Prostate gland (tissue), 2 donors: ENCODE measurements at regions not wholly inside any gene's neighbourhood (a gene's known extent, or its start where the extent isn't known, plus 50 kb on each side); places are given as distances from the start of the nearest gene placed in this dataset.

Source experiments
- DNase-seq: peaks from one replicate; pipeline ENCODE4 v3.0.0-alpha.2; 2019; ENCODE audit warnings: low spot score
- H3K27ac ChIP-seq, 2 donors: fragments of 200-600 bp; sonication (generic); 2 replicates each; pipeline ENCODE4 v1.5.1; 2017 to 2019
- H3K27me3 ChIP-seq: fragments of 200-600 bp; sonication (generic); replicated peaks from 2 replicates; pipeline ENCODE4 v1.5.1; 2019; ENCODE audit not compliant: insufficient read depth
- H3K36me3 ChIP-seq, 2 donors: fragments of 200-600 bp; sonication (generic); 1 replicate in 1 of 2; 2 replicates in 1 of 2; pipeline versions ENCODE4 v1.5.1 to v1.8.1; 2017 to 2019
- H3K4me1 ChIP-seq: fragments of 200-600 bp; sonication (generic); replicated peaks from 2 replicates; pipeline ENCODE4 v1.5.1; 2019
- H3K4me3 ChIP-seq, 2 donors: fragments of 200-600 bp; sonication (generic); 2 replicates each; pipeline ENCODE4 v1.5.1; 2017 to 2019
- H3K9me3 ChIP-seq: fragments of 200-600 bp; sonication (generic); 2 replicates; pipeline ENCODE4 v1.5.1; 2017
- CTCF ChIP-seq, 4 experiments: fragments of 200-600 bp in 2 of 4; fragments of 450-650 bp in 2 of 4; sonication (generic) in 2 of 4; IDR thresholded peaks; 1 replicate in 3 of 4; 2 replicates in 1 of 4; pipeline ENCODE4 v1.5.1; 2016 to 2019; ENCODE audit warnings: antibody characterized with exemption in 4 of 4, mild to moderate bottlenecking in 2 of 4, moderate library complexity in 2 of 4
- POLR2A ChIP-seq: fragments of 450-650 bp; IDR thresholded peaks from one replicate; pipeline ENCODE4 v1.6.1; 2016; ENCODE audit warnings: antibody characterized with exemption, mild to moderate bottlenecking
- POLR2AphosphoS5 ChIP-seq: sonication (generic); formaldehyde crosslinking; IDR thresholded peaks from one replicate; pipeline ENCODE4 v1.6.1; 2017; ENCODE audit warnings: antibody characterized with exemption
- WGBS: methylation state at CpG from one replicate; pipeline ENCODE4 v1.1.5; 2018; 5-methylcytosine and 5-hydroxymethylcytosine counted together
- intact Hi-C: fragments of 100-400 bp; cut with DNase I; formaldehyde crosslinking; loops from one replicate; pipeline ENCODE4 v1.14.2; 2022

- 91% methylated on average over 4 of the region's 4 CpGs for WGBS
- TF ChIP-seq POLR2AphosphoS5, result no peak
- H3K9me3 ChIP-seq, result no peaks in the 10 kb centered on the region
- H3K4me3 ChIP-seq, result no peak overlapping the region
- no peak overlapping the region for H3K27ac ChIP-seq
- no peaks in the 10 kb centered on the region for H3K4me1 ChIP-seq
- DNase-seq, result no peak
- no peaks in the 10 kb centered on the region for H3K27me3 ChIP-seq
- H3K36me3 ChIP-seq, result no peaks in the 10 kb centered on the region
- intact Hi-C loops, result no loop called here
These were observed 202.7 kb downstream of the SPATA31D1 start for GRCh38 chr9:82191082-82191770.

GRCh38 chr9:82192211-82192610 is 203.6 kb downstream of the SPATA31D1 start:
- Histone ChIP-seq H3K9me3 (no peaks in the 10 kb centered on the region), H3K27me3 (no peaks in the 10 kb centered on the region), H3K27ac (no peak overlapping the region), H3K36me3 (no peaks in the 10 kb centered on the region), H3K4me3 (no peak overlapping the region), H3K4me1 (no peaks in the 10 kb centered on the region)
- no peak for DNase-seq
- TF ChIP-seq POLR2A (no peak), CTCF (IDR thresholded peaks at IDR 0.05) (no peak), POLR2AphosphoS5 (no peak)
- WGBS, result 35% methylated on average over 3 of the region's 3 CpGs
- intact Hi-C loops, result no loop called here

GRCh38 chr9:82196622-82197441 is 208.3 kb downstream of the SPATA31D1 start:
- Histone ChIP-seq H3K27me3 (no peaks in the 10 kb centered on the region), H3K4me3 (no peak overlapping the region)

GRCh38 chr9:82201196-82201595 is 212.6 kb downstream of the SPATA31D1 start:
- no peak overlapping the region for H3K27ac ChIP-seq
- no peak for DNase-seq
- H3K9me3 ChIP-seq, result no peaks in the 10 kb centered on the region
- no peaks in the 10 kb centered on the region for H3K36me3 ChIP-seq
- intact Hi-C loops, result no loop called here
- WGBS, result 97% methylated on average over 3 of the region's 3 CpGs
- H3K4me1 ChIP-seq, result no peaks in the 10 kb centered on the region
- H3K27me3 ChIP-seq, result no peaks in the 10 kb centered on the region
- TF ChIP-seq POLR2A (no peak), CTCF (IDR thresholded peaks at IDR 0.05) (no peak), POLR2AphosphoS5 (no peak)
- H3K4me3 ChIP-seq, result no peak overlapping the region

More at GRCh38 chr9:82196622-82197441, 208.3 kb downstream of the SPATA31D1 start:
- DNase-seq, result no peak
- intact Hi-C loops, result no loop called here
- no peaks in the 10 kb centered on the region for H3K4me1 ChIP-seq
- H3K9me3 ChIP-seq, result no peaks in the 10 kb centered on the region
- no peak overlapping the region for H3K27ac ChIP-seq
- TF ChIP-seq POLR2AphosphoS5 (no peak), POLR2A (no peak), CTCF (IDR thresholded peaks at IDR 0.05) (no peak)
- H3K36me3 ChIP-seq, result no peaks in the 10 kb centered on the region

GRCh38 chr9:82202808-82203207 is 214.2 kb downstream of the SPATA31D1 start:
- no peaks in the 10 kb centered on the region for H3K9me3 ChIP-seq
- H3K27ac ChIP-seq, result no peak overlapping the region
- H3K27me3 ChIP-seq, result no peaks in the 10 kb centered on the region
- H3K4me3 ChIP-seq, result no peak overlapping the region
- no peak for DNase-seq
- intact Hi-C loops, result no loop called here
- 78% methylated on average over 4 of the region's 4 CpGs for WGBS
- no peak for TF ChIP-seq CTCF (IDR thresholded peaks at IDR 0.05)
- no peak for TF ChIP-seq POLR2A
- no peaks in the 10 kb centered on the region for H3K36me3 ChIP-seq
- no peaks in the 10 kb centered on the region for H3K4me1 ChIP-seq
